Activated CD8-positive, alpha-beta memory T cell treated with anti-CD3 and anti-CD28 coated beads for 4 hours (primary cell): ENCODE measurements at regions not wholly inside any gene's neighbourhood (a gene's known extent, or its start where the extent isn't known, plus 50 kb on each side); places are given as distances from the start of the nearest gene placed in this dataset.
A peak's percentile ranks its signal among the peaks of the same experiment; 100 is the strongest.
"Not testable (repeated sequence)": the region's sequence is repeated elsewhere in the genome, so short reads cannot be mapped to it uniquely, and the experiment has no call there.

Source experiments
- DNase-seq, 2 donors: peaks; one replicate each; pipeline ENCODE4 v3.0.0-alpha.2; 2020; ENCODE audit warnings: low read depth in 2 of 2

DNA sequence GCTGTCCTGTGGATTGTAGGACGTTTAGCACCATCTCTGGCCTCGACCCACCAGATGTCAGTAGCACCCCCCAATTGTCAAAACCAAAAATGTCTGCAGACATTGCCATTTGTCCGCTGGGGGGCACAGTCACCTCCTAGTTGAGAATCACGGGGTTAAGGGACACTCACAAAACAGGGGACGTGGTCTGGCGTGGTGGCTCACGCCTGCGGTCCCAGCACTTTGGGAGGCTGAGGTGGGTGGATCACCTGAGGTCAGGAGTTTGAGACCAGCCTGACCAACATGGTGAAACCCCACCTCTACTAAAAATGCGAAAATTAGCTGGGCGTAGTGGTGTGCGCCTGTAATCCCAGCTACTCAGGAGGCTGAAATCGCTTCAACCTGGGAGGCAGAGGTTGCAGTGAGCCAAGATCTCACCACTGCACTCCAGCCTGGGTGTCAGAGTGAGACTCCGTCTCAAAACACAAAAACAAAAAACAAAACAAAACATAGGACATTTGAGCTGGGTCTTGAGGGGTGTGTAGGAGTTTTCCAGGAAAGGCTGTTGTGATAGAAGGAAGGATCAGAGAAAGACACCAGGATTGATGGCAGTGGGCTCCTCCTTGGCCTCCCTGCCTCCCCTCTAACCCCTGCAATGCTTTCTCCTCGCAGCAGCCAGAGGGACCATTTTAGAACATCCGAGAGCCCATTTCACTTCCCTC lies 171.8 kb upstream of the GSE1 start:
- DNase-seq, result no peak

DNA sequence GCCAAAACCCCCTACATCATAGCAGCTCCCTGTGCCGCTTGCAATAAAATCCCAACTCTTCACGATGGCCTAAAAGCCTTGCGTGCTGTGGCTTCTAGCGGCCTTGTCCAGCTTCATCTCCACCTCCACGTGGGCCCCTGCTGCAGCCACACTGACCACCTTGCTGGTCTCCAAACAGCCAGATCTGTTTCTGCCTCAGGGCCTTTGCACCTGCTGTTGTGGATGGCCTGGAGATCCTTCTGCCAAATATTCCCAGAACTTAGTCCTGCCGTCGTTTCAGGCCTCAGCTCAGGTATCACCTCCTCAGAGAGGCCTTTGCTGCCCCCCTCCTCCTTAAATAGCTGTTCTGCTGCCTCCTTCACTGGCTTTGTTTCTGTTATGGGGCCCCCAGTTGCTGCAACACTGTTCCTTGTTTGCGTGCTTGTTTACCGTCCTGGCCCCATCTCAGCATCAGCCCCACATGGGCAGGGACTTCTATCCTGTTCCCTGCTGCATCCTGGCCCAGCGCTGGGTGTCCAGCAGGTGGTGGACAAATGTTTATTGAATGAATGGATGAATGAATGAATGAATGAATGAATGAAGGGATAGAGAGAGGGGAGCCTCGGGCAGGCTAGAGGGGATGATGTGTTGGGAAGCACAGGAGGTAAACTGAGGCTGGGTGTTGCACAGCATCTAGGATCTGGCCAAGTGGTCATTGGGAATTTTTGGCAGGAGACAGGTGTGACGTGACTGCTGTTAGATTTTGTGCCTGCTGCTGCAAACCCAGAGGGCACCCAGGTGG lies 171.0 kb upstream of the GSE1 start:
- DNase-seq, result no peak

DNA sequence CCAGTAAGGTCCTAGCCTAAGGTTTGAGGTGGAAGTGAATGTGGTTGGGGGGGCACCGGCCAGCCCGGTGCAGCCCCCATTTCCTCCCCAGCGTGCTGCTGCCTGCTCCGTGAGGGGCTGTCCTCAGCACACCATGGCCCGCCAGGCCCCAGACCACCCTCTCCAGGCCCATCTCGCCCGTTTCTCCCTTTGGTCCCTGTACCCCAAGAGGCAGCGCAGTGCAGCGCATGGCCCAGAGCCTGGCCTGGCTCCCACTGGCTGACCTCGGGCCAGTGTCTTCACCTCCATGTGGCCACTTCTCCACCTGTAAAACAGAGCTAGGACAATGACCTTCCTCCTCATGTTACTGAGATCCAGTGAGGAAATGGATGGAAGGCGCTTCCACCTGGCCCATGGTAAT lies 170.0 kb upstream of the GSE1 start:
- DNase-seq, result no peak

DNA sequence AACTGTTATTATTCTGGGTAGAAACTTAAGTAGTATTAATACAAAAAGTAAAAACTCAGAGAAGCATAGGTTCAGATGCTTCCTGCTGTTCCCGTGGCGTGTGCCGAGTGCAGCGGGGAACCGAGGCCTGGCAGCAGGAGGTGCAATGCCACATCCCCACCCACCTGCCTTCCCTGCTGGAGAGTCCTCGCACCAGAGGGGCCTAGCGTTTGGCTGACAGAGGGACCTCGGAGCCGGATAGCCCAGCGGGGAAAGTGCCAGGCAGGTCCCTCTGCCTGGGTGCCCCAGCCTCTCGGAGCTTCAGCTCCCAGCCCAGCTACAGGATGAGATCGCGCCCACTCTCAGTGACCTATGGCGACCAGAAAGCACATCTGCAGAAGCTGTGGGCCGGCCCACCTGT lies 169.6 kb upstream of the GSE1 start:
- no peak for DNase-seq

DNA sequence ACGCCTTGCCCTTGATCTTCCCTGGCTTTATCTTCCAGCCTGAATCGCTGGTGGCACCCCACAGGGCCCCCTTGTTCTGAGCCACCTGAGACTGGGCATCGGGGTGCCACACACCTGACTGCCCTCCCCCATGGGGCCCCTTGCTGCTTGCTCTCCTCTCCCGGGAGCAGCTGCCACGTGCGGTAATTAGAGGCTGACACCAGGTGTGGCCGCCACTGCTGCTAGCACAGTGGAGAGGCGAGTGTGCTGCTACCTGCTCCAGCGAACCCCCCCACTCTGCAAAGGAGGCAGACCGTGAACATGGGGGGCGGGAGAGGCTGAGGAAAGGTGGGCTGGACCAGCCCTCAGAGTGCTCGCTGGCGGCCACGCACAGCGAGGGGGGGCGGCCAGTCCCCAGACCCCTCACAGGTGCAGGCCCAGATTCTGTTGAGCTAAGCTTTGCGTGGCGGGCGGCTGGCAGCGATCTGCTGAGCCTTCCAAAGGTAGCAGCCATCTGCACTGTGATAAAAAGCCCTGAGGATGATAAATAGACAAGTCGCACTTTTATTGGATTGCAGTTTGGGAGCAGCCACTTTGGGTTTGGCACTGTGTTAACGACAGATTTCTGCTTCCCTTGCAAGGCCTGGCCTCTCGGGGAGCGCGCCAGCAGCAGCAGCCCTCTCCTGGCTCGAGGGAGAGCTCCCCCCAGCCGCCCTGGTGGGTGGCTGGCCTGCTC lies 167.9 kb upstream of the GSE1 start:
- no peak for DNase-seq

DNA sequence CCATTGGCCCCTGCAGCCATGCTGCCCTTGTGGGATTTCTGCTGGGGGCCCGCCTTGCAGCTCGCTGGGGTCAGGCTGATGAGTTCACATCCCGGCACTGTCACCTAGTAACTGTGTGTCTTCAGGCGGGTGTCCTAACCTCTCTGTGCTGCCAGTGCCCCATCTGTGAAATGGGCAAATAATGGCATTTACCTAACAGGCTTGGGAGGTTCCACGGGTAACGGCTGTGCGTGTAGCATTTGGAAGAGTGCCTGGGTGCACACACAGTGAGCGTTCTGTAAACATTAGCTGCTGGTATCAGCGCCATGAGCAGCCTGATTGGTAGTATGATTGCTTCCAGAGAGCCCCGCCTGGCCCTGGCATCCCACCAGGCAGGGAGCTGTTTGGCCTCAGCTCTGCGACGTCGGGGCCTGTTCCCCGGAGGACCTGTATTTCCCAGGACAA lies 167.3 kb upstream of the GSE1 start:
- no peak for DNase-seq

DNA sequence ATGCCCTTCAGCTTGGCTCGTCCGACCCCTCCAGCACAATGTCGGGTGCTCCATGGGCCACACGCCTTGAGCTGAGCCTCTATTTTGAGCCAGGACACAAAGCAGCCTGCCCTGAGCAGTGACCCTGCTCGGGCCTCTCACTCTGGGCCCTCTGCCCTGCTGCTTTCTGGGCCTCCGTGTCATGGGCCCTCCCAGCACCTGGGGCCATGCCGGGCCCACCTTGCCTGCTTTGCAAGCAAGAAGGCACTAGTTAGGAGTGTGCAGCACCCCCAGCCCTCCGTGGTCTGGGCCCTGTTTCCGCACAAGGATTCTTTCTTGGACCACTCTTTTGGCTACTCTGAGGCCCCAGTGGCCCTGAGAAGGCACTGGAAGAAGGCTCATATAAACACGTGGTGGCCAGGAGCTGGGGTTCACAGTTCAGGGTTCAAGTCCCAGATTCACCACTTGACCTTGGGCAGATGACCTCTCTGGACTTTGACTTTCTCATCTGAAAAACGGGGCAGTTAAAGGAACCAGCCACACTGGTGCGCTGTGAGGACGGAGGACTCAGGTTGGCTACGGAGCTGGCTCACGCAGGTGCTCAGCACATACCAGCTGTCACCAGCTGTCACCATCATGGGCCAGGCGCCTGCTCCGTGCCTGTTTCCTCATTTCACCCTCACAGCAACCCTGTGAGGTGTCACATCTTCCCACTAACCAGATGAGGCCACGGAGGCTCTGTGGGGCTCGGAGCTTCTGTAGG lies 166.0 kb upstream of the GSE1 start:
- no peak for DNase-seq

DNA sequence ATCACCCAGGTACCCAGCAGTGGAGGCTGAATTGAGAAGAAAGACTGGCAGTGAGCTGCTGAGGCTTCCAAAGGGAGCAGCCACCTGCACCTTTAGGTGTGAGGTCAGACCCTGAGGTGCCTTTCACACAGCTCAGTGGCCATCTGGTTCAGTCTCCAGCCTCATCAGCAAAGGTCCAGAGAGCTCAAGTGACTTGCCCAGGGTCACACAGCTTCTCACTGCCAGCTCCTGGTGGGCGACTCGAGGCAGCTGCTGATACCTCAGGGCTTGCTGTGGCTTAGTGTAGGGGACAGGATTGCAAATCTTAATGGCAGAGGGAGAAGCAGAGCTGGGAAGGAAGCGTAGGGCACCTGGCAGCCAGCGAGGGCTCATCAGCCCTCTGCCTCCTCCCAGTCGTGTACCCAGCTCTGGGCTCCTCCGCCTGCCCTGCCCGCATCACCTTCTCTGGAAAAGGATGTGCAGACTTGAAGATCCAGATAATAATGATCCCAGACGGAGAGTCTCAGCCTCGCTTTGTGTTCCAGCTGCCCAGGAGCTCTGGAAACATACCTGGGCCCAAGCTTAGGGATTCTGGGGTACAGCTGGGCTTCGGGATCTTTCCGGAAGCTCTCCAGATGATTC lies 165.3 kb upstream of the GSE1 start:
- no peak for DNase-seq

DNA sequence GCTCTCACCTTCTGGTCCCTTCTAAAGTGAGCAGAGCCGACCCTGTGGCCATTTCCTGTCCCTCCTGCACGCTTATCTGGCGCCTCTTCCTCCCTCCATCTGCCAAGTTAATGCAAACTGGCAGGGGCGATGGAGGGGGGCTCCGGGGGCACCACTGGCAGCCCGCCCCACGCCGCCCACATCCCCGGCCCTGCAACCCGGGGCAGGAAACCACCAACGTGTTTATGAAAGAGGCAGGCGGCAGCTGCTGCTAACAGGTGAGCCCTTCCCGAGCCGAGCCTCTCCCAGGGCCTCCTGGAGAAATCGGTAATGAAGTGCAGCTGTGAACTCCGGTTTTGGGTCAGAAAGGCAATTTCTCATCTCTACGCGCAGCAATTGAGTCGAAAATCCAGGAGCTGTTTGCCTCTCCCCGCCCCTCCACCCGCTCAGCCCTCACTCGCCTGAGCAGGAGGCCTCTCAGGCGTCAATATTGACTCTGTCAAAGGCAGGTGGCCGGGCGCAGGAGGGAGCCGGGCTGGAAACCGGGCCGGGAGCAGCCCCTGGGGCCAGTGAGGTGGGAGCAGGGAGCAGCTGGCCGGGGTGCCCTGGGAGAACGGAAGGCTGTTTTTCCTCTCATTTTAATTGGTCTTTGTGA lies 164.4 kb upstream of the GSE1 start:
- DNase-seq, result peak in 1 of 2 donors; percentile 14

DNA sequence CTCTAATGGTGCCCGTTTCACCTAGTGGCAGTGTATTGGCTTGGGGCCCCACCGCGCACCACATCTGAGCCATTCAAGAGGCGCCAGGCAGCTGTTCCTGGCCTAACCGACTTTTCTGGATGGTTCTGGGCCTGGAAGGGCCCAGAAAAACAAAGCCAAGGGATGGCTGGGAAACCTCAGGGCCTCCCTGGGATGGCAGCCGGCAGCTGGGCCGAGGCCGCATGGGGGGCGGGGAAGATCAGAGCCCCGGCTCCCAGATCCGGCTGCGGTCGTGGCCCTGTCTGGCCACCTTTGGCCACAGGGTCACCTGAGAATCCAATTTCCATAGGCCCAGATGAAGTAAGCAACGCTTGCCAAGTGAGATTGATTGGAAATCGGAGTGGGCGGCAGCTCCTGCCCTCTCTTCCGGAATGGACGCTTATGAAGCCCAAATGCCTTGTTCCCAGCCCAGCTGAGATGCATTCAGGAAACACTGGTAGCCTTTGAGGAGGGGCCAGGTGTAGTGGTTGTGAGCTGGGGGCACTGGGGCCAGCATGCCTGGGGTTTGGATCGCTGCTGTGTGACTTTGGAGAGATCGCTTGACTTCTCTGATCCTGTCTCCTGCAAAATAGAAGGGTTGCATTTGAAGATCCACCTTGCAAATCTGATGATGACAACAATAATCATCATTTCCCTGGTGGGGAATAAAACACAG lies 163.8 kb upstream of the GSE1 start:
- DNase-seq, result no peak

DNA sequence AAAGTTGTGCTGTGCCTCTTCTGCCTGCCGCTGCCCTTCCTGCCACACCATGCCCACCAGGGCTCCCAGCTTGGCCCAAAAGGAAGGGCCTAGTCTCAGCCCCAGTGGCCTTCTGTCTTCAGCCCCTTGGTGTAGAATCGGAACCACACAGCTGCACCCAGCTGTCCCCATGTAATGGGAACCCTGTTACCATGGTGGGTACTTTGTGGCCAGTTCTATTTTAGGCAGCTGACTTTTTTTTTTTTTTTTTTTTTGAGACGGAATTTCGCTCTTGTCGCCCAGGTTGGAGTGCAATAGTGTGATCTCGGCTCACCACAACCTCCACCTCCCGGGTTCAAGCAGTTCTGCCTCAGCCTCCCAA lies 163.3 kb upstream of the GSE1 start:
- no peak for DNase-seq

DNA sequence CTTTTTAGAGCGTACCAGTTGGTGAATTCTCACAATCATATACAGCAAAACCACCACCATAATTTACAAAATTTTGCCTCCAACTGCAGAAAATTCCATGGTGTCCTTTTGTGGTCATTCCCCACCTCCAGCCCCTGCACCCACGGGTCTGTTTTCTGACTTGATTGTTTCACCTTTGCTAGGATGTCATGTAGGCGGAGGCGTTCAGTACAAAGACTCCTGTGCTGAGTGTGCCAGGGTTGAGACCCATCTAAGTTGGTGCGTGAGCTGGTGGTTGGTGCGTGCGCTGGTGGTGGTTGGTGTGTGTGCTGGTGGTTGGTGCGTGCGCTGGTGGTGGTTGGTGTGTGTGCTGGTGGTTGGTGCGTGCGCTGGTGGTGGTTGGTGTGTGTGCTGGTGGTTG lies 162.0 kb upstream of the GSE1 start:
- not testable (repeated sequence) for DNase-seq

DNA sequence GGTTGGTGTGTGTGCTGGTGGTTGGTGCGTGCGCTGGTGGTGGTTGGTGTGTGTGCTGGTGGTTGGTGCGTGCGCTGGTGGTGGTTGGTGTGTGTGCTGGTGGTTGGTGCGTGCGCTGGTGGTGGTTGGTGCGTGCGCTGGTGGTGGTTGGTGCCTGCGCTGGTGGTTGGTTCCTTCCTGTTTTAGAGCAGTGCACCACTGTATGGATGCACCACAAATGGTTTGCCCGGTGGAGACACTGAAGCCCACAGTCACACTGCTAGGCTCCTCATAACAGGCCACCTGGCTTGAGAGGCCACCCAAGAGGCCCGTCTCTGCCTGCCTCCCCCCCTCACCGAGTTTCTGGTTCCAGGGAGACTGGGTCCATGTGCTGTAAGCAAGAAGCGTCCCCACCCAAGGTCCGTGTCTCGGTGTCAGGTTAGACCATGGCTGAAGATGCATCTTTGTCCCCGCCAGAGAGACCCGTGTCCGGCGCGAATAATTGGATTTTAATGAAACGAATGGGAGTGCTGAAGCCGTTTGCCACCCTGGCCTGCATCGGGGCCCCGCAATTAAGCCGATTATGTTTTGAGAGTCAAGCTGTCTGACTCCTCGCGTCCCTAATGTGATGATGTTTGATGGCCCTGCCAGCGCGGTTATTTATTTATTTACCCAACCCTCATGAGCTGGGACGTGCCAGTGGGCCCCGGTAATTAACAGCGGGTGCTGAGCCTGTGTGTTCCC lies 161.3 kb upstream of the GSE1 start:
- no peak for DNase-seq

DNA sequence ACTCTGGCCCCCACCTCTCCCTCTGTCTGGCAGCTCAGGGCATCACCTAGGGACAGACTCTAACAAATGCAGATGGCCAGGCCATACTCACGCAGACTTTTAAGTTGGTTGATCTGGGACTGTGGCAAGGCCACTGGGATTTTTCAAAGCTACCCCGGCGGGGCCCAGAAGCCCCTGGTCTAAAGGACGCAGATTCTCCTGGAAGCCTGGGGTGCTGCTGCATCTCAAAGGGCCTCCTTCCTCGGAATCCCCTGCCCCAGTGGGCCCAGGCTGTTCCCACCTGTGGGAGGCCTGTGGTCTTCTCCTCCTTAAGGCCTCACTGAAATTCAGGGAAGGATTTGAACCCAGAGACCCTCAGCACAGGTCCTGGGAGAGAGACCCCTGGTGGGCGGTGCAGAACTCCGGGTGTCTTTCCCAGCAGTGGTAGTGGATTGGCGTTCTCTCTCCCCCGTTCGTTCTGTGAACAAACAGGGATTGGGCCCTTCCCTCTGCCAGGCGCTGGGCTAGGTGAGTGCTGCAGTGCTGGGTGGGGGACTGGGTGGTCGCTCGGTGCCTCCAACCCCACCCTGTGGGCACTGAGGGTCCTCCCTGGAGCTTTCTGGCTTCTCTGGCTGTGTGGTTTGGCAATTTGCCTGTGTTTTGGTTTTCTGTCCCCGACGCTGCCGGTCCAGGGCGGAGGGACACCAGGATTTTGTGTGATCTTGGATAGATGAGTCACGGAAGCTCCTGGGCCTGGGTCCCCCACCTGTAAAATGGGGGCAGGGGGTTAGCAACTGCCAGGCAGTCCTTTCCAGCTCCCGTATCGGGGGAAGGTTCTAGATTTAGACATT lies 160.5 kb upstream of the GSE1 start:
- DNase-seq, result no peak

DNA sequence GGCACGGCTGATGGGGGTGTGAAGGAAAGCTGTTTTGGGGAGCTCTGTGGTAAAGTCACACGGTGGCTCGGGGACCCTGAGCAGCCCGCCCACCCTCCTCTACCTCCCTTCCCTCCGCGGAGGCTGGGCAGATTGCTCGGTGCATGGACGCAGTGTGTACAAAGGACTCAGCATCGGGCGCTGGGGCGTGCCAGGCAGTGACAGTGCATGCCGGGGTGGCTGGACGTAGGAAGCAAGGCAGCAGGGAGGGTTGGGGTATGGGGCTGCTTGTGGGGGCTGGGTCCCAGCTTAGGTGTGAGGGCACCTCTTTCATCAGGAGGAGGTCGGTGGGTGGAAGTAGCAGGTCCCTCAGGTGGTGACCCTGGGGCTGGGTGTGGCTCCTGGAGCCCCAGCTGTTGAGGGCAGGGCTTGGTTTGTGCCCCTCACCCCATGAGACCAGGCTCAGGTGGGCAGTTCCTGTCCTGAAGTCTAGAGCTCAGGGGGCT lies 159.9 kb upstream of the GSE1 start:
- DNase-seq, result no peak

DNA sequence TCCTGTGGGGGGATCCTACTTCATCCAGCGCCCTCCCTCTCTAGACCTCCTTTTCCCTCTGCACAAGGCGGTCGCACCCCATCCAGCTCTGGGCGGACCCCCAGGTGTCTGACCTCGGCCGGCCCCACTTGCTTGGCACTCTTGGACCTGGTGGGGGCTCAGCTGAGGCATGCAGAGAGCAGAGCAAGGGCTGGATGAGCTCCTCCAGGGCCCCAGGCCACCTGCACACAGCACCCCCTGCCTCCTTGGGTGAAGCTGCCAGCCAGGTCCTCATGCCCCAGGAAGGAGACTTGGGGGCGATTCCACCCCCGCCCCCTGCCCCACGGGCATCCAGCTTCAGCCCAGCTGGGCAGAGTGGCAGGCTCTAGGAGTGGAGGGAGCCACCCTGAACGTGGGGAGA lies 159.4 kb upstream of the GSE1 start:
- no peak for DNase-seq

DNA sequence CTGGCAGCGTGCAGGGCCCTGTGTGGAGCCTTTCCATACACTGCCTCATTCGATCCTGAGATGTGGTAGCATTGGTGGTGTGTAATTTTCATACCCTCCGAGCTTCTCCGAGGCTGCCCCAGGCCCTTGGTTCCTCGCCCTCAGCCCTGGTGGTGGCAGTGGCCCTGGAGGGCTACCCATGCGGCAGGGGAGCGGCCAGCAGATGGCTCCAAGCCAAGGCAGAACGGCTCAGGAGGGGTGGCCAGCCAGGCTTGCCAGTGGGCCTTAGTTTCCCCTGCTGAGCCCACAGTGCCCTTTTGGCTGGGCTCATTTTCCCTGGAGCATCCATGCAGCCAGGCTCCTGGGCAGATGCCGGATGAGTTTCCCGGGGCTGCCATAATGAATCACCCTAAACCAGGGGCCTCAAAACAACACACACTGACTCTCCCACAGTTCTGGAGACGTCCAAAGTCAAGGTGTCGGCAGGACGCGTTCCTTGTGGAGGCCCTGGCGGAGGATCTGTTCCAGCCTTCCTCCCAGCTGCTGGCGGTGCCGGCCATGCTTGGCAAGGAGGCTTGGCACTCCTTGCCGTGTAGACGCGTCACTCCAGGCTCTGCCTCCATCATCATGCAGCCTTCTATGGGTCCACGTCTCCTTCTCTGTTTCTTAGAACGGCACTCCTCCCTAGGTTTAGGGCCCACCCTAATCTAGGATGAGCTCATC lies 158.8 kb upstream of the GSE1 start:
- no peak for DNase-seq

DNA sequence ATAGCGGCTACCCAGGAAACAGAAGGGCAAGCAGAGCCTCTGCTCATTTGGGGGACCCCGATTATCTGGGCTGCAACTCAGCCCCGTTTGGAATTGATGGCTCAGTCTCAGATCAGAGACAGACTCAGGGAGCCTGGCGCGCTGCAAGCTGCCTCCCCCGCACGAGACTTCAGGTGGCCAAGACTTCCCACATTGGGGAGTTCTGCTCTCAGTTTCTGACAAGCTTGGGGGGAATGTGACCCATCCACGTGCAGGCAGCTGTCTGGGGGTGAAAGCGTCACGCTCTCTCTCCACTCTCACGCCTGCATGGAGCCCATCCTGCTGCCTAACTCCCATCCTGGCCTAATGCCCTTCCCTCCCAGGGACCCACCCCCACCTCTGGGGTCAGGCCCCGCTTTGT lies 157.6 kb upstream of the GSE1 start:
- DNase-seq, result no peak
